H1 (cell line): ENCODE measurements at regions not wholly inside any gene's neighbourhood (a gene's known extent, or its start where the extent isn't known, plus 50 kb on each side); places are given as distances from the start of the nearest gene placed in this dataset.

Experiments
- CTCF ChIA-PET: fragments of 300-600 bp; sonication (Branson Sonifier 250); formaldehyde crosslinking; loops from one replicate; lab custom pipeline; 2021; ENCODE audit not compliant: partially characterized antibody; lab: Charles Lee
- POLR2A ChIA-PET: fragments of 300-600 bp; sonication (Branson Sonifier 250); formaldehyde crosslinking; loops from one replicate; lab custom pipeline; 2021; ENCODE audit warnings: inconsistent platforms; ENCODE audit not compliant: partially characterized antibody; lab: Charles Lee
- DNase-seq, 2 experiments: peaks; one replicate each; pipeline versions ENCODE4 v3.0.0 to v3.0.0-alpha.2; 2010 to 2022; ENCODE audit warnings: low spot score in 2 of 2, low read depth in 1 of 2, mixed read lengths in 1 of 2
- FAIRE-seq: peaks from 2 replicates; lab custom pipeline; 2011; peaks lifted over from hg19 to GRCh38; lab: Jason Lieb, UNC
- H2AFZ ChIP-seq: 2 replicates; pipeline ENCODE4 v1.8.1; 2012; ENCODE audit warnings: low read length, inconsistent platforms
- H2AK5ac ChIP-seq: 2 replicates; pipeline ENCODE4 v1.6.1; 2013; ENCODE audit warnings: low read depth, low read length
- H2BK120ac ChIP-seq: replicated peaks from 2 replicates; pipeline ENCODE3; 2013; ENCODE audit warnings: low read depth, low read length, inconsistent platforms
- H2BK12ac ChIP-seq: 2 replicates; pipeline ENCODE4 v1.6.1; 2013; ENCODE audit warnings: low read depth, low read length
- H2BK15ac ChIP-seq: 2 replicates; pipeline ENCODE4 v1.6.1; 2013; ENCODE audit warnings: low read length
- H2BK20ac ChIP-seq: 2 replicates; pipeline ENCODE4 v1.6.1; 2013; ENCODE audit warnings: low read length
- H2BK5ac ChIP-seq: 2 replicates; pipeline ENCODE4 v1.6.1; 2013; ENCODE audit warnings: low read depth, low read length
- H3K14ac ChIP-seq: 2 replicates; pipeline ENCODE4 v1.6.1; 2013; ENCODE audit warnings: inconsistent platforms; ENCODE audit not compliant: insufficient read length
- H3K18ac ChIP-seq: 2 replicates; pipeline ENCODE4 v1.6.1; 2013; ENCODE audit warnings: low read length; ENCODE audit errors: extremely low read depth
- H3K23ac ChIP-seq: 2 replicates; pipeline ENCODE4 v1.6.1; 2013; ENCODE audit warnings: inconsistent platforms; ENCODE audit not compliant: insufficient read length
- H3K23me2 ChIP-seq: 2 replicates; pipeline ENCODE4 v1.6.1; 2013; ENCODE audit warnings: low read depth, low read length
- H3K27ac ChIP-seq: 2 replicates; pipeline ENCODE4 v1.6.1; 2011; ENCODE audit warnings: low read depth, low read length, inconsistent platforms
- H3K27me3 ChIP-seq, 4 experiments: replicated peaks in 1 of 4; 1 replicate in 1 of 4; 2 replicates in 3 of 4; pipeline versions ENCODE4 v1.6.1 to v1.8.1; 2011 to 2013; ENCODE audit warnings: low read length in 3 of 4, mild to moderate bottlenecking in 3 of 4, inconsistent platforms in 2 of 4, mixed read lengths in 2 of 4, moderate library complexity in 1 of 4; ENCODE audit not compliant: control insufficient read depth in 3 of 4, insufficient read depth in 3 of 4; ENCODE audit errors: extremely low read depth in 1 of 4
- H3K36me3 ChIP-seq, 4 experiments: 2 replicates each; pipeline versions ENCODE4 v1.6.1 to v1.8.1; 2011 to 2013; ENCODE audit warnings: mild to moderate bottlenecking in 4 of 4, low read length in 3 of 4, moderate library complexity in 2 of 4, control low read depth in 1 of 4, inconsistent platforms in 1 of 4; ENCODE audit not compliant: insufficient read depth in 4 of 4, control insufficient read depth in 2 of 4
- H3K4ac ChIP-seq: replicated peaks from 2 replicates; pipeline ENCODE3; 2013; ENCODE audit warnings: low read length, low read depth, mixed read lengths, inconsistent platforms; ENCODE audit not compliant: insufficient read length
- H3K4me1 ChIP-seq, 4 experiments: replicated peaks in 1 of 4; 1 replicate in 1 of 4; 2 replicates in 3 of 4; pipeline versions ENCODE4 v1.6.1 to v1.8.1; 2011 to 2013; ENCODE audit warnings: low read length in 3 of 4, inconsistent platforms in 2 of 4, mixed read lengths in 1 of 4; ENCODE audit not compliant: insufficient read depth in 4 of 4, control insufficient read depth in 3 of 4
- H3K4me2 ChIP-seq, 2 experiments: 2 replicates each; pipeline versions ENCODE4 v1.6.1 to v1.8.1; 2011 to 2013; ENCODE audit warnings: low read depth in 2 of 2, low read length in 2 of 2, control low read depth in 1 of 2, inconsistent platforms in 1 of 2, mild to moderate bottlenecking in 1 of 2; ENCODE audit not compliant: insufficient read depth in 1 of 2
- H3K4me3 ChIP-seq, 4 experiments: fragments of 200-600, 300-600 bp in 1 of 4; sonication (generic), shearing (Covaris generic), sonication (Bioruptor Twin) in 1 of 4; 2 replicates each; pipeline versions ENCODE4 v1.5.1 to v1.8.1; 2011 to 2016; ENCODE audit warnings: low read length in 4 of 4, low read depth in 3 of 4, control low read depth in 2 of 4, inconsistent platforms in 2 of 4, mild to moderate bottlenecking in 2 of 4, mixed read lengths in 1 of 4, moderate library complexity in 1 of 4; ENCODE audit not compliant: insufficient read depth in 2 of 4; ENCODE audit errors: extremely low read depth in 1 of 4
- H3K56ac ChIP-seq: replicated peaks from 2 replicates; pipeline ENCODE3; 2013; ENCODE audit warnings: low read depth, mild to moderate bottlenecking, mixed read lengths, low read length, inconsistent platforms; ENCODE audit not compliant: insufficient read length
- H3K79me1 ChIP-seq: 2 replicates; pipeline ENCODE4 v1.6.1; 2013; ENCODE audit warnings: low read depth, low read length, control low read depth
- H3K79me2 ChIP-seq, 2 experiments: 2 replicates each; pipeline versions ENCODE4 v1.6.1 to v1.8.1; 2012 to 2013; ENCODE audit warnings: low read length in 2 of 2, mild to moderate bottlenecking in 2 of 2, inconsistent platforms in 1 of 2; ENCODE audit not compliant: insufficient read depth in 2 of 2, control insufficient read depth in 1 of 2
- H3K9ac ChIP-seq, 4 experiments: replicated peaks in 1 of 4; 1 replicate in 1 of 4; 2 replicates in 3 of 4; pipeline versions ENCODE4 v1.6.1 to v1.8.1; 2011 to 2013; ENCODE audit warnings: low read depth in 3 of 4, low read length in 3 of 4, control low read depth in 2 of 4, mild to moderate bottlenecking in 2 of 4, moderate library complexity in 2 of 4, inconsistent platforms in 1 of 4; ENCODE audit errors: extremely low read depth in 1 of 4
- H3K9me3 ChIP-seq, 2 experiments: 2 replicates each; pipeline versions ENCODE4 v1.6.1 to v1.8.1; 2012 to 2013; ENCODE audit warnings: mild to moderate bottlenecking in 2 of 2, moderate library complexity in 2 of 2, control low read depth in 1 of 2, inconsistent platforms in 1 of 2, low read depth in 1 of 2, low read length in 1 of 2, mixed read lengths in 1 of 2; ENCODE audit not compliant: insufficient read depth in 2 of 2
- H4K20me1 ChIP-seq, 2 experiments: replicated peaks in 1 of 2; 2 replicates each; pipeline versions ENCODE3 to v1.8.1; 2011 to 2013; ENCODE audit warnings: inconsistent platforms in 2 of 2, low read length in 2 of 2, mild to moderate bottlenecking in 1 of 2; ENCODE audit not compliant: insufficient read depth in 2 of 2, control insufficient read depth in 1 of 2
- H4K5ac ChIP-seq: 2 replicates; pipeline ENCODE4 v1.6.1; 2013; ENCODE audit warnings: low read length, low read depth, mixed read lengths, inconsistent platforms; ENCODE audit not compliant: insufficient read length
- H4K8ac ChIP-seq: 2 replicates; pipeline ENCODE4 v1.8.0; 2013; ENCODE audit warnings: mild to moderate bottlenecking, moderate library complexity, low read length, inconsistent platforms; ENCODE audit not compliant: insufficient read depth; ENCODE audit errors: extremely low read depth
- H4K91ac ChIP-seq: replicated peaks from 2 replicates; pipeline ENCODE3; 2013; ENCODE audit warnings: low read length, mixed read lengths, inconsistent platforms; ENCODE audit not compliant: insufficient read length
- ATF2 ChIP-seq: IDR thresholded peaks from 2 replicates; pipeline ENCODE4 v1.6.1; 2012; ENCODE audit warnings: low read length, inconsistent platforms
- CBX8 ChIP-seq: fragments of 300-800, 300-1000 bp; sonication (generic); IDR thresholded peaks from 2 replicates; pipeline ENCODE4 v1.7.1; 2016; ENCODE audit warnings: low read depth, low read length, borderline replicate concordance
- CHD2 ChIP-seq: IDR thresholded peaks from 2 replicates; pipeline ENCODE4 v1.6.1; 2012; ENCODE audit warnings: low read length, improper control_type of control experiment
- CREB1 ChIP-seq: IDR thresholded peaks from 2 replicates; pipeline ENCODE4 v1.6.1; 2012; ENCODE audit warnings: inconsistent platforms
- KDM4A ChIP-seq: IDR thresholded peaks from one replicate; pipeline ENCODE4 v1.7.1; 2012; ENCODE audit warnings: low read depth, mild to moderate bottlenecking, moderate library complexity, low read length, inconsistent platforms; ENCODE audit not compliant: severe bottlenecking
- KDM5A ChIP-seq: fragments of 200-600 bp; IDR thresholded peaks from 2 replicates; pipeline ENCODE4 v1.7.1; 2012; ENCODE audit warnings: mild to moderate bottlenecking, low read length, inconsistent platforms, mixed read lengths
- POLR2AphosphoS5 ChIP-seq: IDR thresholded peaks from 2 replicates; pipeline ENCODE4 v1.6.1; 2011; ENCODE audit warnings: low read depth, low read length
- RXRA ChIP-seq: IDR thresholded peaks from 2 replicates; pipeline ENCODE4 v1.6.1; 2011; ENCODE audit warnings: low read depth, mild to moderate bottlenecking, low read length, moderate library complexity; ENCODE audit not compliant: insufficient read depth
- SIRT6 ChIP-seq: IDR thresholded peaks from one replicate; pipeline ENCODE4 v1.7.1; 2012; ENCODE audit warnings: low read length, inconsistent platforms
- SUZ12 ChIP-seq: fragments of 200-600 bp; sonication (generic); IDR thresholded peaks from 2 replicates; pipeline ENCODE4 v1.6.1; 2012; ENCODE audit warnings: mild to moderate bottlenecking, inconsistent platforms, low read length, moderate library complexity, mixed read lengths
- USF2 ChIP-seq: IDR thresholded peaks from 2 replicates; pipeline ENCODE4 v1.6.1; 2011; ENCODE audit warnings: low read length, improper control_type of control experiment
- WGBS, 2 experiments: shearing (Covaris generic) in 1 of 2; methylation state at CpG; one replicate each; pipeline versions ENCODE4 v1.1.6 to v1.1.7; 2013 to 2015; ENCODE audit warnings: low lambda C conversion rate in 2 of 2, mixed read lengths in 2 of 2, inconsistent platforms in 1 of 2, low coverage in 1 of 2, missing lambda C conversion rate in 1 of 2; ENCODE audit not compliant: insufficient replicate concordance in 2 of 2, insufficient coverage in 1 of 2, insufficient read length in 1 of 2; ENCODE audit errors: extremely low coverage in 1 of 2, missing lambda C conversion rate in 1 of 2; 5-methylcytosine and 5-hydroxymethylcytosine counted together

GRCh38 chr4:128570387-128570975, 239.0 kb upstream of the JADE1 start:
- H4K8ac ChIP-seq, result no peak overlapping the region
- H3K4me3 ChIP-seq, result no peak overlapping the region
- H2BK120ac ChIP-seq, result no peak overlapping the region
- H3K27me3 ChIP-seq, result no peaks in the 10 kb centered on the region
- no peaks in the 10 kb centered on the region for H3K79me2 ChIP-seq
- H2BK20ac ChIP-seq, result peak overlapping the region; percentile 88
- H3K23me2 ChIP-seq, result no peaks in the 10 kb centered on the region; the same call in 1 of the 2 replicates
- no peaks in the 10 kb centered on the region for H3K9me3 ChIP-seq
- H4K20me1 ChIP-seq, result no peaks in the 10 kb centered on the region
- ChIA-PET CTCF (interaction anchor here (0.6 to 1.0 kb wide), 2 partner anchors 31 to 238 kb away, joined by 3 to 4 read pairs; no protein-coding TSS in a partner anchor), POLR2A (no interaction called here)
- no peaks in the 10 kb centered on the region; the same call in 1 of the 2 replicates for H3K79me1 ChIP-seq
- peak overlapping the region; percentile 82; the same call in 1 of the 2 replicates for H2BK12ac ChIP-seq
- no peak overlapping the region for H3K27ac ChIP-seq
- H4K5ac ChIP-seq, result no peak overlapping the region
- H3K56ac ChIP-seq, result no peak overlapping the region
- H4K91ac ChIP-seq, result peak overlapping the region; percentile 61
- FAIRE-seq (no peak), DNase-seq (no peak)
- no peak overlapping the region for H3K4ac ChIP-seq
- no peak overlapping the region for H3K18ac ChIP-seq
- H3K14ac ChIP-seq, result no peak overlapping the region
- no peak overlapping the region for H2AFZ ChIP-seq
- H2BK5ac ChIP-seq, result peak overlapping the region; percentile 26; the same call in 1 of the 2 replicates
- H2AK5ac ChIP-seq, result no peak overlapping the region
- H3K4me1 ChIP-seq, result peaks cover 0 to 5% (median 4%) of the 10 kb centered on the region in 4 experiments; a peak in 4 of 7 replicates
- no peak overlapping the region for H3K23ac ChIP-seq
- H3K4me2 ChIP-seq, result no peak overlapping the region
- no peak overlapping the region for H3K9ac ChIP-seq
- no peaks in the 10 kb centered on the region for H3K36me3 ChIP-seq
- no peak overlapping the region for H2BK15ac ChIP-seq
- 95% methylated on average over 5 of the region's 6 CpGs; no CpG with 5 or more reads in 1 of the 2 experiments for WGBS, 2 experiments
- TF ChIP-seq SUZ12 (no peak), CHD2 (no peak), SIRT6 (no peak), POLR2AphosphoS5 (no peak), USF2 (no peak), ATF2 (no peak), CREB1 (no peak), RXRA (no peak), CBX8 (no peak), KDM5A (no peak), KDM4A (no peak)
